ENCODE measurements at regions not wholly inside any gene's neighbourhood (a gene's known extent, or its start where the extent isn't known, plus 50 kb on each side); places are given as distances from the start of the nearest gene placed in this dataset.

- DNase-seq (ENCODE audit: low read depth in 1 of 2, low spot score in 1 of 2): no peak
- Histone ChIP-seq H3K4me3 (replicated peaks; ENCODE audit: insufficient read depth, low read length) (no peak overlapping the region), H3K27ac (replicated peaks) (no peak overlapping the region), H3K27me3 (ENCODE audit: insufficient read depth, poor library complexity, severe bottlenecking) (no peaks in the 10 kb centered on the region)
- TF ChIP-seq SPI1 (IDR thresholded peaks at IDR 0.05; ENCODE audit: borderline replicate concordance, low read depth): no peak
- TF ChIP-seq POLR2AphosphoS5 (IDR thresholded peaks at IDR 0.05; ENCODE audit: low read depth): no peak
- no peak for TF ChIP-seq GABPA (IDR thresholded peaks at IDR 0.05; ENCODE audit: low read depth)
- TF ChIP-seq, protein P1, sequence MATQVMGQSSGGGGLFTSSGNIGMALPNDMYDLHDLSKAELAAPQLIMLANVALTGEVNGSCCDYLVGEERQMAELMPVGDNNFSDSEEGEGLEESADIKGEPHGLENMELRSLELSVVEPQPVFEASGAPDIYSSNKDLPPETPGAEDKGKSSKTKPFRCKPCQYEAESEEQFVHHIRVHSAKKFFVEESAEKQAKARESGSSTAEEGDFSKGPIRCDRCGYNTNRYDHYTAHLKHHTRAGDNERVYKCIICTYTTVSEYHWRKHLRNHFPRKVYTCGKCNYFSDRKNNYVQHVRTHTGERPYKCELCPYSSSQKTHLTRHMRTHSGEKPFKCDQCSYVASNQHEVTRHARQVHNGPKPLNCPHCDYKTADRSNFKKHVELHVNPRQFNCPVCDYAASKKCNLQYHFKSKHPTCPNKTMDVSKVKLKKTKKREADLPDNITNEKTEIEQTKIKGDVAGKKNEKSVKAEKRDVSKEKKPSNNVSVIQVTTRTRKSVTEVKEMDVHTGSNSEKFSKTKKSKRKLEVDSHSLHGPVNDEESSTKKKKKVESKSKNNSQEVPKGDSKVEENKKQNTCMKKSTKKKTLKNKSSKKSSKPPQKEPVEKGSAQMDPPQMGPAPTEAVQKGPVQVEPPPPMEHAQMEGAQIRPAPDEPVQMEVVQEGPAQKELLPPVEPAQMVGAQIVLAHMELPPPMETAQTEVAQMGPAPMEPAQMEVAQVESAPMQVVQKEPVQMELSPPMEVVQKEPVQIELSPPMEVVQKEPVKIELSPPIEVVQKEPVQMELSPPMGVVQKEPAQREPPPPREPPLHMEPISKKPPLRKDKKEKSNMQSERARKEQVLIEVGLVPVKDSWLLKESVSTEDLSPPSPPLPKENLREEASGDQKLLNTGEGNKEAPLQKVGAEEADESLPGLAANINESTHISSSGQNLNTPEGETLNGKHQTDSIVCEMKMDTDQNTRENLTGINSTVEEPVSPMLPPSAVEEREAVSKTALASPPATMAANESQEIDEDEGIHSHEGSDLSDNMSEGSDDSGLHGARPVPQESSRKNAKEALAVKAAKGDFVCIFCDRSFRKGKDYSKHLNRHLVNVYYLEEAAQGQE (IDR thresholded peaks at IDR 0.05; ENCODE audit: insufficient replicate concordance, low read depth): no peak
- TF ChIP-seq, protein P2, sequence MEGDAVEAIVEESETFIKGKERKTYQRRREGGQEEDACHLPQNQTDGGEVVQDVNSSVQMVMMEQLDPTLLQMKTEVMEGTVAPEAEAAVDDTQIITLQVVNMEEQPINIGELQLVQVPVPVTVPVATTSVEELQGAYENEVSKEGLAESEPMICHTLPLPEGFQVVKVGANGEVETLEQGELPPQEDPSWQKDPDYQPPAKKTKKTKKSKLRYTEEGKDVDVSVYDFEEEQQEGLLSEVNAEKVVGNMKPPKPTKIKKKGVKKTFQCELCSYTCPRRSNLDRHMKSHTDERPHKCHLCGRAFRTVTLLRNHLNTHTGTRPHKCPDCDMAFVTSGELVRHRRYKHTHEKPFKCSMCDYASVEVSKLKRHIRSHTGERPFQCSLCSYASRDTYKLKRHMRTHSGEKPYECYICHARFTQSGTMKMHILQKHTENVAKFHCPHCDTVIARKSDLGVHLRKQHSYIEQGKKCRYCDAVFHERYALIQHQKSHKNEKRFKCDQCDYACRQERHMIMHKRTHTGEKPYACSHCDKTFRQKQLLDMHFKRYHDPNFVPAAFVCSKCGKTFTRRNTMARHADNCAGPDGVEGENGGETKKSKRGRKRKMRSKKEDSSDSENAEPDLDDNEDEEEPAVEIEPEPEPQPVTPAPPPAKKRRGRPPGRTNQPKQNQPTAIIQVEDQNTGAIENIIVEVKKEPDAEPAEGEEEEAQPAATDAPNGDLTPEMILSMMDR (IDR thresholded peaks at IDR 0.05; ENCODE audit: insufficient read depth, low read length): no peak
These were observed 201.1 kb upstream of the CADPS start for GRCh38 chr3:63076357-63076756.

DNA sequence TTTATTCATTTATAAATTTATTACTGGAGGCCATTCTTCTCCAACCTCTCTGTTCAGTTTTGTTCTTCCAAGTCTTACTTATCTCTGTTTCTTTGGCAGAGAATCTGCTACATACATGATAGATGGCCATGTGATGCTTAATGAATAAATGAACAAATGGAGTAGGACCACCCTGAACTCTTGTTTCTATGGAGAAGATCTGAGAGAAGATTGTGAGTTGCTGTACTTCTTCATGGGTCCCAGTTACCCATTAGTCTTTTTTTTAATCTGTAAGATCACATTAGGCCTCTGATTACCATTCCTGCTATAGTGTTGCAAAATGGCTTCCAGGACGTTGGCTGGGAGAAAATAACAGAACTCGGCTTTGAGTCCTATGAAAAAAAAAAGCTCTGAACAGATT, 191.9 kb upstream of the SYNPR start:
- TF ChIP-seq SPI1 (IDR thresholded peaks at IDR 0.05; ENCODE audit: borderline replicate concordance, low read depth): no peak
- TF ChIP-seq, protein P1 (IDR thresholded peaks at IDR 0.05; ENCODE audit: insufficient replicate concordance, low read depth): no peak
- no peak for TF ChIP-seq GABPA (IDR thresholded peaks at IDR 0.05; ENCODE audit: low read depth)
- TF ChIP-seq POLR2AphosphoS5 (IDR thresholded peaks at IDR 0.05; ENCODE audit: low read depth): no peak
- TF ChIP-seq, protein P2 (IDR thresholded peaks at IDR 0.05; ENCODE audit: insufficient read depth, low read length): no peak
- Histone ChIP-seq H3K27ac (replicated peaks) (no peak overlapping the region), H3K27me3 (ENCODE audit: insufficient read depth, poor library complexity, severe bottlenecking) (no peaks in the 10 kb centered on the region), H3K4me3 (replicated peaks; ENCODE audit: insufficient read depth, low read length) (no peak overlapping the region)
- DNase-seq (ENCODE audit: low read depth in 1 of 2, low spot score in 1 of 2): no peak

GRCh38 chr3:63089007-63089750, 188.9 kb upstream of the SYNPR start:
- TF ChIP-seq GABPA (IDR thresholded peaks at IDR 0.05; ENCODE audit: low read depth) (no peak), POLR2AphosphoS5 (IDR thresholded peaks at IDR 0.05; ENCODE audit: low read depth) (no peak), SPI1 (IDR thresholded peaks at IDR 0.05; ENCODE audit: borderline replicate concordance, low read depth) (no peak)
- TF ChIP-seq, protein P2 (IDR thresholded peaks at IDR 0.05; ENCODE audit: insufficient read depth, low read length): no peak
- TF ChIP-seq, protein P1 (IDR thresholded peaks at IDR 0.05; ENCODE audit: insufficient replicate concordance, low read depth): no peak
- DNase-seq (ENCODE audit: low read depth in 1 of 2, low spot score in 1 of 2): no peak
- no peaks in the 10 kb centered on the region for H3K27me3 ChIP-seq (ENCODE audit: insufficient read depth, poor library complexity, severe bottlenecking)
- no peak overlapping the region for H3K4me3 ChIP-seq (replicated peaks; ENCODE audit: insufficient read depth, low read length)
- H3K27ac ChIP-seq (replicated peaks): no peak overlapping the region

Data from HL-60 (cell line).